Mesendoderm (in vitro differentiated cells): ENCODE measurements at regions not wholly inside any gene's neighbourhood (a gene's known extent, or its start where the extent isn't known, plus 50 kb on each side); places are given as distances from the start of the nearest gene placed in this dataset.
A peak's percentile ranks its signal among the peaks of the same experiment; 100 is the strongest.

Experiments used
- DNase-seq: peaks from one replicate; pipeline ENCODE4 v3.0.0; 2013
- H2AK5ac ChIP-seq: 2 replicates; pipeline ENCODE4 v1.6.1; 2013; ENCODE audit warnings: low read length, inconsistent platforms
- H2BK120ac ChIP-seq: 2 replicates; pipeline ENCODE4 v1.6.1; 2013; ENCODE audit warnings: low read depth, mild to moderate bottlenecking, low read length, moderate library complexity, mixed read lengths
- H2BK15ac ChIP-seq: replicated peaks from 2 replicates; pipeline ENCODE4 v1.6.1; 2013; ENCODE audit warnings: low read depth, mild to moderate bottlenecking, moderate library complexity
- H2BK5ac ChIP-seq: 2 replicates; pipeline ENCODE4 v1.6.1; 2013; ENCODE audit warnings: low read length, inconsistent platforms
- H3K18ac ChIP-seq: 2 replicates; pipeline ENCODE4 v1.6.1; 2013; ENCODE audit warnings: mild to moderate bottlenecking, low read length, mixed read lengths
- H3K23ac ChIP-seq: one replicate; pipeline ENCODE4 v1.6.1; 2013; ENCODE audit warnings: low read length
- H3K27ac ChIP-seq: 2 replicates; pipeline ENCODE4 v1.5.1; 2013; ENCODE audit warnings: low read depth, mild to moderate bottlenecking, inconsistent platforms, low read length, moderate library complexity
- H3K27me3 ChIP-seq: 2 replicates; pipeline ENCODE4 v1.6.1; 2013; ENCODE audit warnings: low read length, control low read depth, mild to moderate bottlenecking, inconsistent platforms; ENCODE audit not compliant: insufficient read depth, poor library complexity
- H3K36me3 ChIP-seq: 2 replicates; pipeline ENCODE4 v1.6.1; 2013; ENCODE audit warnings: low read length, inconsistent platforms; ENCODE audit not compliant: control insufficient read depth, insufficient read depth
- H3K4ac ChIP-seq: one replicate; pipeline ENCODE4 v1.6.1; 2013; ENCODE audit warnings: low read depth, mild to moderate bottlenecking, low read length, moderate library complexity
- H3K4me1 ChIP-seq: 2 replicates; pipeline ENCODE4 v1.6.1; 2013; ENCODE audit warnings: low read depth, low read length, inconsistent platforms; ENCODE audit not compliant: control insufficient read depth
- H3K4me2 ChIP-seq: 2 replicates; pipeline ENCODE4 v1.6.1; 2013; ENCODE audit warnings: low read length
- H3K4me3 ChIP-seq: 2 replicates; pipeline ENCODE4 v1.5.1; 2013; ENCODE audit warnings: mild to moderate bottlenecking, low read length
- H3K56ac ChIP-seq: one replicate; pipeline ENCODE4 v1.6.1; 2013; ENCODE audit warnings: low read length
- H3K79me1 ChIP-seq: 2 replicates; pipeline ENCODE4 v1.6.1; 2013; ENCODE audit warnings: low read length, inconsistent platforms
- H3K79me2 ChIP-seq: 2 replicates; pipeline ENCODE4 v1.6.1; 2013; ENCODE audit warnings: mild to moderate bottlenecking, low read length; ENCODE audit not compliant: control insufficient read depth, insufficient read depth
- H3K9ac ChIP-seq: 2 replicates; pipeline ENCODE4 v1.6.1; 2013; ENCODE audit warnings: low read length, inconsistent platforms
- H4K5ac ChIP-seq: one replicate; pipeline ENCODE4 v1.6.1; 2013; ENCODE audit warnings: low read length
- H4K8ac ChIP-seq: one replicate; pipeline ENCODE4 v1.6.1; 2013; ENCODE audit warnings: low read depth, mild to moderate bottlenecking, control low read depth, low read length, moderate library complexity
- WGBS: extraction: QIAGEN DNeasy Blood & Tissue Kit; methylation state at CpG from one replicate; pipeline ENCODE4 v1.1.7; 2013; ENCODE audit warnings: low lambda C conversion rate, missing lambda C conversion rate; ENCODE audit not compliant: insufficient coverage; ENCODE audit errors: extremely low coverage; 5-methylcytosine and 5-hydroxymethylcytosine counted together

GRCh38 chr4:42306221-42307109 is 90.8 kb upstream of the SHISA3 start:
- WGBS: no CpG with 5 or more reads among the region's 11 CpGs
- no peak overlapping the region for H3K4ac ChIP-seq
- H3K27ac ChIP-seq: no peak overlapping the region
- no peaks in the 10 kb centered on the region for H3K79me1 ChIP-seq
- no peak for DNase-seq
- no peak overlapping the region for H2BK15ac ChIP-seq
- H3K4me2 ChIP-seq: no peak overlapping the region
- no peaks in the 10 kb centered on the region for H3K27me3 ChIP-seq
- no peaks in the 10 kb centered on the region for H3K36me3 ChIP-seq
- no peak overlapping the region for H2BK5ac ChIP-seq
- peaks cover 7% of the 10 kb centered on the region for H3K4me1 ChIP-seq
- H3K9ac ChIP-seq: no peak overlapping the region
- no peak overlapping the region for H2AK5ac ChIP-seq
- no peak overlapping the region for H3K56ac ChIP-seq
- H3K18ac ChIP-seq: no peak overlapping the region
- H2BK120ac ChIP-seq: no peak overlapping the region
- H3K79me2 ChIP-seq: no peaks in the 10 kb centered on the region
- H3K23ac ChIP-seq: no peak overlapping the region
- no peak overlapping the region for H4K8ac ChIP-seq
- H3K4me3 ChIP-seq: no peak overlapping the region
- H4K5ac ChIP-seq: no peak overlapping the region

DNA sequence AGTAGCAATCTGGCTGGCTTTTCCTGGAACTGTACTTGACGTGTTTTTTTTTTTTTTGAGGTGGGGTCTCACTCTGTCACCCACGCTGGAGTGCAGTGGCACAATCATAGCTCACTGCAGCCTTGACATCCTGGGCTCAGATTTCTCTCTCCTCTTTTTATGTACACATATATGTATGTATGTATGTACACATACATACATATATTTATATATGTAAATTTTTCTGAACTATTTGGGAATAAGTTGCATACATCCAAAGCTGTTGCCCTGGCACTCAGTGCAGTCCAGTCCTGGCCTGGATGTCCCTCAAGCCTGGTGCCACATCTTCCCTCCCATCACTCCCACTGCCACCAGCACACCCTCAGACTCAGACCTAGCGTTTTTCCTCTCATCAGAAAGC is 89.0 kb upstream of the SHISA3 start:
- no peak overlapping the region for H3K4ac ChIP-seq
- H2BK5ac ChIP-seq: no peak overlapping the region
- H3K36me3 ChIP-seq: no peaks in the 10 kb centered on the region
- DNase-seq: no peak
- H3K18ac ChIP-seq: no peak overlapping the region
- no peak overlapping the region for H2BK120ac ChIP-seq
- no peak overlapping the region for H3K27ac ChIP-seq
- no peak overlapping the region for H3K4me2 ChIP-seq
- no peak overlapping the region for H3K9ac ChIP-seq
- H3K4me1 ChIP-seq: peaks cover 7% of the 10 kb centered on the region
- no CpG with 5 or more reads among the region's 3 CpGs for WGBS
- H3K79me2 ChIP-seq: no peaks in the 10 kb centered on the region
- H3K27me3 ChIP-seq: no peaks in the 10 kb centered on the region
- H3K79me1 ChIP-seq: no peaks in the 10 kb centered on the region
- H3K23ac ChIP-seq: no peak overlapping the region
- H4K5ac ChIP-seq: no peak overlapping the region
- H4K8ac ChIP-seq: no peak overlapping the region
- H2BK15ac ChIP-seq: no peak overlapping the region
- H2AK5ac ChIP-seq: no peak overlapping the region
- H3K4me3 ChIP-seq: no peak overlapping the region
- no peak overlapping the region for H3K56ac ChIP-seq

- no peak overlapping the region for H2AK5ac ChIP-seq
- H3K9ac ChIP-seq: no peak overlapping the region
- no peak overlapping the region for H2BK120ac ChIP-seq
- H3K4ac ChIP-seq: peak overlapping the region; percentile 62
- no peaks in the 10 kb centered on the region for H3K36me3 ChIP-seq
- no peaks in the 10 kb centered on the region for H3K79me1 ChIP-seq
- H3K56ac ChIP-seq: no peak overlapping the region
- peaks cover 7% of the 10 kb centered on the region for H3K4me1 ChIP-seq
- H4K5ac ChIP-seq: no peak overlapping the region
- no CpG with 5 or more reads among the region's 9 CpGs for WGBS
- no peak for DNase-seq
- H3K4me2 ChIP-seq: no peak overlapping the region
- no peak overlapping the region for H3K4me3 ChIP-seq
- H4K8ac ChIP-seq: no peak overlapping the region
- no peak overlapping the region for H3K27ac ChIP-seq
- no peaks in the 10 kb centered on the region for H3K79me2 ChIP-seq
- no peak overlapping the region for H3K18ac ChIP-seq
- no peak overlapping the region for H2BK5ac ChIP-seq
- no peak overlapping the region for H2BK15ac ChIP-seq
- H3K23ac ChIP-seq: no peak overlapping the region
- H3K27me3 ChIP-seq: no peaks in the 10 kb centered on the region
These were observed 87.7 kb upstream of the SHISA3 start for GRCh38 chr4:42309361-42310260.

DNA sequence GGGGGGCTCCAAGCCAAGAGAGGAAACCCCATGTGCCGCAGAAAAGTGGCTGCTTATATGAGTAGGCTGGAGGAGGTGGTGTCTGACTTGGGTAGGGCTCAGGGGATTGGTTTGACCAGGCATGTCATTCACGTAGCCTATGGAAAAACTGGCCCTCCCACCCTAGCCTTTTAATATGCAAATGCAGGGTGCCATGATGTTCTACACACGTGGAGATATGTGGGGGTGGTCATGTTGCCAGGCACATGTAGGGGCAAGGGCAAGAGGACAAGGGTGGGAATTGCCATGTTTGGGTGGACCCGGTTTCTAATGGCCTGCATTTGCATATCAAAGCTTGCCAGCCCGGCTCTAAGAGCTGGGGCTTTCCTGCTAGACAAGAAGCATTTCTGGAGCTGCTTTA is 86.9 kb upstream of the SHISA3 start:
- Histone ChIP-seq H2AK5ac (no peak overlapping the region), H3K27ac (no peak overlapping the region), H3K79me1 (no peaks in the 10 kb centered on the region), H4K8ac (no peak overlapping the region), H2BK120ac (no peak overlapping the region), H3K56ac (no peak overlapping the region), H3K36me3 (no peaks in the 10 kb centered on the region), H3K4me3 (no peak overlapping the region), H3K23ac (no peak overlapping the region), H3K4me1 (peaks cover 7% of the 10 kb centered on the region), H2BK15ac (no peak overlapping the region), H4K5ac (no peak overlapping the region), H3K9ac (no peak overlapping the region), H3K27me3 (no peaks in the 10 kb centered on the region), H3K4me2 (no peak overlapping the region), H3K79me2 (no peaks in the 10 kb centered on the region), H3K18ac (no peak overlapping the region), H3K4ac (no peak overlapping the region), H2BK5ac (no peak overlapping the region)
- WGBS: no CpG with 5 or more reads among the region's 5 CpGs
- peak; percentile 39 for DNase-seq

DNA sequence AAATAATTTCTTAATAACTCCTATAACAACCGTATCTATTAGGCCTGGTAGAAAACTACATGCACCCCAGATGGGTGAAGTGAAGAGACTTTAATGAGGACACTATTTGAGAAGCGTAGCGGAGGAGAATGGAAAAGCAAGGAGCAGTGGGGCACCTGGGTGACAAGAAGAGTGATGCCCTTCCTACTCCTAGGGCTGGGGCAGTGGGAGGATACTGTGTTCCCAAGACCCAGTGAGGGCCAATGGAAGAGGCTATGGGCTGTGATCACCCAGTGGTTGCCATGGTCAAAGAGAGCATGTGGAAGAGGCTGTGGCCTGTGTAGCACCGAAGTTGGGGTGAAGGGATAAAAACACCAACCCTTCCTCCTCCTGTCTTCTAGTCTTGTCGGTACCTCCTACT is 86.5 kb upstream of the SHISA3 start:
- no peak overlapping the region for H3K4me3 ChIP-seq
- peak overlapping the region; percentile 8 for H2BK5ac ChIP-seq
- peak overlapping the region; percentile 4 for H2AK5ac ChIP-seq
- no peak overlapping the region for H3K23ac ChIP-seq
- H3K4me2 ChIP-seq: no peak overlapping the region
- H3K9ac ChIP-seq: no peak overlapping the region
- H3K79me2 ChIP-seq: no peaks in the 10 kb centered on the region
- H2BK15ac ChIP-seq: no peak overlapping the region
- H3K36me3 ChIP-seq: no peaks in the 10 kb centered on the region
- H3K27me3 ChIP-seq: no peaks in the 10 kb centered on the region
- H3K18ac ChIP-seq: no peak overlapping the region
- no peak overlapping the region for H4K5ac ChIP-seq
- H3K4ac ChIP-seq: no peak overlapping the region
- no CpG with 5 or more reads among the region's 5 CpGs for WGBS
- peak overlapping the region; percentile 8 for H3K56ac ChIP-seq
- H2BK120ac ChIP-seq: no peak overlapping the region
- no peak for DNase-seq
- no peaks in the 10 kb centered on the region for H3K79me1 ChIP-seq
- no peak overlapping the region for H3K27ac ChIP-seq
- H3K4me1 ChIP-seq: peaks cover 8% of the 10 kb centered on the region
- H4K8ac ChIP-seq: no peak overlapping the region
